Choroid plexus epithelial cell (primary cell): ENCODE measurements at regions not wholly inside any gene's neighbourhood (a gene's known extent, or its start where the extent isn't known, plus 50 kb on each side); places are given as distances from the start of the nearest gene placed in this dataset.

Experiments
- DNase-seq: peaks from one replicate; pipeline ENCODE4 v3.0.0-alpha.2; 2010; ENCODE audit warnings: low read depth
- H3K4me3 ChIP-seq: 2 replicates; pipeline ENCODE4 v1.5.1; 2011; ENCODE audit warnings: low read depth, mild to moderate bottlenecking, control low read depth, low read length, moderate library complexity
- CTCF ChIP-seq: conservative IDR thresholded peaks from 2 replicates; pipeline ENCODE4 v1.5.1; 2011; ENCODE audit warnings: low read depth, mild to moderate bottlenecking, control low read depth, inconsistent platforms, low read length, moderate library complexity

- DNase-seq = no peak
- no peak for TF ChIP-seq CTCF
- no peak overlapping the region for H3K4me3 ChIP-seq
Measured at GRCh38 chr16:82522026-82522425, 104.7 kb upstream of the CDH13 start.

GRCh38 chr16:82518811-82519210, 108.0 kb upstream of the CDH13 start:
- H3K4me3 ChIP-seq = no peak overlapping the region
- DNase-seq = no peak
- no peak for TF ChIP-seq CTCF

- no peak for TF ChIP-seq CTCF
- DNase-seq = no peak
- H3K4me3 ChIP-seq = no peak overlapping the region
Measured at GRCh38 chr16:82514262-82514661, 112.5 kb upstream of the CDH13 start.

- TF ChIP-seq CTCF = no peak
- DNase-seq = no peak
- H3K4me3 ChIP-seq = no peak overlapping the region
Measured at GRCh38 chr16:82510789-82511305, 115.9 kb upstream of the CDH13 start.

- no peak for DNase-seq
- TF ChIP-seq CTCF = no peak
- no peak overlapping the region for H3K4me3 ChIP-seq
Measured at GRCh38 chr16:82509691-82510430, 116.9 kb upstream of the CDH13 start.

GRCh38 chr16:82506692-82507670, 119.8 kb upstream of the CDH13 start:
- TF ChIP-seq CTCF = no peak
- DNase-seq = no peak
- no peak overlapping the region for H3K4me3 ChIP-seq
